H1 (cell line): ENCODE measurements at regions not wholly inside any gene's neighbourhood (a gene's known extent, or its start where the extent isn't known, plus 50 kb on each side); places are given as distances from the start of the nearest gene placed in this dataset.
A peak's percentile ranks its signal among the peaks of the same experiment; 100 is the strongest.

Experiments
- CTCF ChIA-PET: fragments of 300-600 bp; sonication (Branson Sonifier 250); formaldehyde crosslinking; loops from one replicate; lab custom pipeline; 2021; ENCODE audit not compliant: partially characterized antibody; lab: Charles Lee
- POLR2A ChIA-PET: fragments of 300-600 bp; sonication (Branson Sonifier 250); formaldehyde crosslinking; loops from one replicate; lab custom pipeline; 2021; ENCODE audit warnings: inconsistent platforms; ENCODE audit not compliant: partially characterized antibody; lab: Charles Lee
- DNase-seq, 2 experiments: peaks; one replicate each; pipeline versions ENCODE4 v3.0.0 to v3.0.0-alpha.2; 2010 to 2022; ENCODE audit warnings: low spot score in 2 of 2, low read depth in 1 of 2, mixed read lengths in 1 of 2
- FAIRE-seq: peaks from 2 replicates; lab custom pipeline; 2011; peaks lifted over from hg19 to GRCh38; lab: Jason Lieb, UNC
- H2AFZ ChIP-seq: 2 replicates; pipeline ENCODE4 v1.8.1; 2012; ENCODE audit warnings: low read length, inconsistent platforms
- H2AK5ac ChIP-seq: 2 replicates; pipeline ENCODE4 v1.6.1; 2013; ENCODE audit warnings: low read depth, low read length
- H2BK120ac ChIP-seq: replicated peaks from 2 replicates; pipeline ENCODE3; 2013; ENCODE audit warnings: low read depth, low read length, inconsistent platforms
- H2BK12ac ChIP-seq: 2 replicates; pipeline ENCODE4 v1.6.1; 2013; ENCODE audit warnings: low read depth, low read length
- H2BK15ac ChIP-seq: 2 replicates; pipeline ENCODE4 v1.6.1; 2013; ENCODE audit warnings: low read length
- H2BK20ac ChIP-seq: 2 replicates; pipeline ENCODE4 v1.6.1; 2013; ENCODE audit warnings: low read length
- H2BK5ac ChIP-seq: 2 replicates; pipeline ENCODE4 v1.6.1; 2013; ENCODE audit warnings: low read depth, low read length
- H3K14ac ChIP-seq: 2 replicates; pipeline ENCODE4 v1.6.1; 2013; ENCODE audit warnings: inconsistent platforms; ENCODE audit not compliant: insufficient read length
- H3K18ac ChIP-seq: 2 replicates; pipeline ENCODE4 v1.6.1; 2013; ENCODE audit warnings: low read length; ENCODE audit errors: extremely low read depth
- H3K23ac ChIP-seq: 2 replicates; pipeline ENCODE4 v1.6.1; 2013; ENCODE audit warnings: inconsistent platforms; ENCODE audit not compliant: insufficient read length
- H3K23me2 ChIP-seq: 2 replicates; pipeline ENCODE4 v1.6.1; 2013; ENCODE audit warnings: low read depth, low read length
- H3K27ac ChIP-seq: 2 replicates; pipeline ENCODE4 v1.6.1; 2011; ENCODE audit warnings: low read depth, low read length, inconsistent platforms
- H3K27me3 ChIP-seq, 4 experiments: replicated peaks in 1 of 4; 1 replicate in 1 of 4; 2 replicates in 3 of 4; pipeline versions ENCODE4 v1.6.1 to v1.8.1; 2011 to 2013; ENCODE audit warnings: low read length in 3 of 4, mild to moderate bottlenecking in 3 of 4, inconsistent platforms in 2 of 4, mixed read lengths in 2 of 4, moderate library complexity in 1 of 4; ENCODE audit not compliant: control insufficient read depth in 3 of 4, insufficient read depth in 3 of 4; ENCODE audit errors: extremely low read depth in 1 of 4
- H3K36me3 ChIP-seq, 4 experiments: 2 replicates each; pipeline versions ENCODE4 v1.6.1 to v1.8.1; 2011 to 2013; ENCODE audit warnings: mild to moderate bottlenecking in 4 of 4, low read length in 3 of 4, moderate library complexity in 2 of 4, control low read depth in 1 of 4, inconsistent platforms in 1 of 4; ENCODE audit not compliant: insufficient read depth in 4 of 4, control insufficient read depth in 2 of 4
- H3K4ac ChIP-seq: replicated peaks from 2 replicates; pipeline ENCODE3; 2013; ENCODE audit warnings: low read length, low read depth, mixed read lengths, inconsistent platforms; ENCODE audit not compliant: insufficient read length
- H3K4me1 ChIP-seq, 4 experiments: replicated peaks in 1 of 4; 1 replicate in 1 of 4; 2 replicates in 3 of 4; pipeline versions ENCODE4 v1.6.1 to v1.8.1; 2011 to 2013; ENCODE audit warnings: low read length in 3 of 4, inconsistent platforms in 2 of 4, mixed read lengths in 1 of 4; ENCODE audit not compliant: insufficient read depth in 4 of 4, control insufficient read depth in 3 of 4
- H3K4me2 ChIP-seq, 2 experiments: 2 replicates each; pipeline versions ENCODE4 v1.6.1 to v1.8.1; 2011 to 2013; ENCODE audit warnings: low read depth in 2 of 2, low read length in 2 of 2, control low read depth in 1 of 2, inconsistent platforms in 1 of 2, mild to moderate bottlenecking in 1 of 2; ENCODE audit not compliant: insufficient read depth in 1 of 2
- H3K4me3 ChIP-seq, 4 experiments: fragments of 200-600, 300-600 bp in 1 of 4; sonication (generic), shearing (Covaris generic), sonication (Bioruptor Twin) in 1 of 4; 2 replicates each; pipeline versions ENCODE4 v1.5.1 to v1.8.1; 2011 to 2016; ENCODE audit warnings: low read length in 4 of 4, low read depth in 3 of 4, control low read depth in 2 of 4, inconsistent platforms in 2 of 4, mild to moderate bottlenecking in 2 of 4, mixed read lengths in 1 of 4, moderate library complexity in 1 of 4; ENCODE audit not compliant: insufficient read depth in 2 of 4; ENCODE audit errors: extremely low read depth in 1 of 4
- H3K56ac ChIP-seq: replicated peaks from 2 replicates; pipeline ENCODE3; 2013; ENCODE audit warnings: low read depth, mild to moderate bottlenecking, mixed read lengths, low read length, inconsistent platforms; ENCODE audit not compliant: insufficient read length
- H3K79me1 ChIP-seq: 2 replicates; pipeline ENCODE4 v1.6.1; 2013; ENCODE audit warnings: low read depth, low read length, control low read depth
- H3K79me2 ChIP-seq, 2 experiments: 2 replicates each; pipeline versions ENCODE4 v1.6.1 to v1.8.1; 2012 to 2013; ENCODE audit warnings: low read length in 2 of 2, mild to moderate bottlenecking in 2 of 2, inconsistent platforms in 1 of 2; ENCODE audit not compliant: insufficient read depth in 2 of 2, control insufficient read depth in 1 of 2
- H3K9ac ChIP-seq, 4 experiments: replicated peaks in 1 of 4; 1 replicate in 1 of 4; 2 replicates in 3 of 4; pipeline versions ENCODE4 v1.6.1 to v1.8.1; 2011 to 2013; ENCODE audit warnings: low read depth in 3 of 4, low read length in 3 of 4, control low read depth in 2 of 4, mild to moderate bottlenecking in 2 of 4, moderate library complexity in 2 of 4, inconsistent platforms in 1 of 4; ENCODE audit errors: extremely low read depth in 1 of 4
- H3K9me3 ChIP-seq, 2 experiments: 2 replicates each; pipeline versions ENCODE4 v1.6.1 to v1.8.1; 2012 to 2013; ENCODE audit warnings: mild to moderate bottlenecking in 2 of 2, moderate library complexity in 2 of 2, control low read depth in 1 of 2, inconsistent platforms in 1 of 2, low read depth in 1 of 2, low read length in 1 of 2, mixed read lengths in 1 of 2; ENCODE audit not compliant: insufficient read depth in 2 of 2
- H4K20me1 ChIP-seq, 2 experiments: replicated peaks in 1 of 2; 2 replicates each; pipeline versions ENCODE3 to v1.8.1; 2011 to 2013; ENCODE audit warnings: inconsistent platforms in 2 of 2, low read length in 2 of 2, mild to moderate bottlenecking in 1 of 2; ENCODE audit not compliant: insufficient read depth in 2 of 2, control insufficient read depth in 1 of 2
- H4K5ac ChIP-seq: 2 replicates; pipeline ENCODE4 v1.6.1; 2013; ENCODE audit warnings: low read length, low read depth, mixed read lengths, inconsistent platforms; ENCODE audit not compliant: insufficient read length
- H4K8ac ChIP-seq: 2 replicates; pipeline ENCODE4 v1.8.0; 2013; ENCODE audit warnings: mild to moderate bottlenecking, moderate library complexity, low read length, inconsistent platforms; ENCODE audit not compliant: insufficient read depth; ENCODE audit errors: extremely low read depth
- H4K91ac ChIP-seq: replicated peaks from 2 replicates; pipeline ENCODE3; 2013; ENCODE audit warnings: low read length, mixed read lengths, inconsistent platforms; ENCODE audit not compliant: insufficient read length
- BRCA1 ChIP-seq: IDR thresholded peaks from 2 replicates; pipeline ENCODE4 v1.6.1; 2012; ENCODE audit warnings: low read depth, low read length, improper control_type of control experiment
- CEBPB ChIP-seq: IDR thresholded peaks from 2 replicates; pipeline ENCODE4 v1.6.1; 2012; ENCODE audit warnings: low read depth, low read length
- CREB1 ChIP-seq: IDR thresholded peaks from 2 replicates; pipeline ENCODE4 v1.6.1; 2012; ENCODE audit warnings: inconsistent platforms
- CTCF ChIP-seq, 3 experiments: IDR thresholded peaks; 1 replicate in 2 of 3; 2 replicates in 1 of 3; pipeline versions ENCODE4 v1.5.1 to v1.6.1; 2011; ENCODE audit warnings: low read length in 3 of 3, mild to moderate bottlenecking in 3 of 3, inconsistent platforms in 2 of 3, low read depth in 1 of 3, moderate library complexity in 1 of 3; ENCODE audit not compliant: insufficient read depth in 1 of 3; ENCODE audit errors: control extremely low read depth in 1 of 3
- EZH2 ChIP-seq: fragments of 200-600 bp; sonication (generic); IDR thresholded peaks from 2 replicates; pipeline ENCODE4 v1.7.1; 2012; ENCODE audit warnings: low read depth, mild to moderate bottlenecking, moderate library complexity, low read length, inconsistent platforms; ENCODE audit not compliant: severe bottlenecking
- HDAC6 ChIP-seq: IDR thresholded peaks from one replicate; pipeline ENCODE4 v1.7.1; 2012; ENCODE audit warnings: low read depth, mild to moderate bottlenecking, inconsistent platforms, low read length, moderate library complexity
- RAD21 ChIP-seq, 2 experiments: IDR thresholded peaks in 1 of 2; conservative IDR thresholded peaks in 1 of 2; 2 replicates each; pipeline ENCODE4 v1.6.1; 2011; ENCODE audit warnings: low read depth in 2 of 2, low read length in 2 of 2, improper control_type of control experiment in 1 of 2, inconsistent platforms in 1 of 2, mild to moderate bottlenecking in 1 of 2, moderate library complexity in 1 of 2
- RFX5 ChIP-seq: IDR thresholded peaks from 2 replicates; pipeline ENCODE4 v1.6.1; 2011; ENCODE audit warnings: low read depth, low read length, improper control_type of control experiment, borderline replicate concordance
- SRF ChIP-seq: IDR thresholded peaks from 2 replicates; pipeline ENCODE4 v1.6.1; 2011; ENCODE audit warnings: mild to moderate bottlenecking, low read depth, low read length, moderate library complexity
- WGBS, 2 experiments: shearing (Covaris generic) in 1 of 2; methylation state at CpG; one replicate each; pipeline versions ENCODE4 v1.1.6 to v1.1.7; 2013 to 2015; ENCODE audit warnings: low lambda C conversion rate in 2 of 2, mixed read lengths in 2 of 2, inconsistent platforms in 1 of 2, low coverage in 1 of 2, missing lambda C conversion rate in 1 of 2; ENCODE audit not compliant: insufficient replicate concordance in 2 of 2, insufficient coverage in 1 of 2, insufficient read length in 1 of 2; ENCODE audit errors: extremely low coverage in 1 of 2, missing lambda C conversion rate in 1 of 2; 5-methylcytosine and 5-hydroxymethylcytosine counted together

- TF ChIP-seq BRCA1 (no peak), RAD21 (IDR thresholded peaks at IDR 0.05 in 1 of 2, conservative IDR thresholded peaks at IDR 0.05 in 1 of 2; ENCODE audit: low read depth in 2 of 2, low read length in 2 of 2) (0 out of 4 replicates have a peak, but pooled peaks of 1 of the 2 experiments have one; percentile 8), SRF (no peak), CEBPB (no peak), RFX5 (no peak), CREB1 (no peak), EZH2 (no peak), CTCF (IDR thresholded peaks at IDR 0.05; ENCODE audit: control extremely low read depth in 1 of 3, insufficient read depth in 1 of 3, low read depth in 1 of 3, low read length in 3 of 3) (peak in 1 of 3 experiments; percentile 48; a peak in 2 of 4 replicates), HDAC6 (no peak)
- FAIRE-seq (peak; percentile 36), DNase-seq (no peak)
- Histone ChIP-seq H3K23me2 (no peaks in the 10 kb centered on the region; the same call in 1 of the 2 replicates), H4K91ac (no peak overlapping the region), H3K79me1 (no peaks in the 10 kb centered on the region), H2AFZ (no peak overlapping the region), H2BK15ac (no peak overlapping the region), H2AK5ac (no peak overlapping the region), H4K20me1 (no peaks in the 10 kb centered on the region), H3K56ac (no peak overlapping the region), H3K36me3 (no peaks in the 10 kb centered on the region), H3K27ac (no peak overlapping the region), H3K4ac (no peak overlapping the region), H2BK5ac (no peak overlapping the region), H3K27me3 (no peaks in the 10 kb centered on the region), H2BK20ac (no peak overlapping the region), H3K79me2 (no peaks in the 10 kb centered on the region), H3K23ac (no peak overlapping the region), H3K4me3 (no peak overlapping the region), H3K9me3 (no peaks in the 10 kb centered on the region), H4K8ac (no peak overlapping the region), H3K4me2 (no peak overlapping the region), H3K9ac (no peak overlapping the region), H2BK12ac (no peak overlapping the region), H2BK120ac (no peak overlapping the region), H4K5ac (no peak overlapping the region), H3K14ac (no peak overlapping the region), H3K4me1 (peaks cover 0 to 7% (median 0%) of the 10 kb centered on the region in 4 experiments; a peak in 1 of 7 replicates), H3K18ac (no peak overlapping the region)
- 94% methylated on average over 1 of the region's 1 CpG; no CpG with 5 or more reads in 1 of the 2 experiments for WGBS, 2 experiments
- ChIA-PET CTCF (interaction anchor here (0.7 to 5.4 kb wide), 17 partner anchors 10 to 301 kb away, joined by 3 to 43 read pairs (median 10); no protein-coding TSS in a partner anchor), POLR2A (no interaction called here)
Measured at GRCh38 chr9:73079326-73079725, 72.3 kb upstream of the ANXA1 start.
